ENCODE measurements at regions not wholly inside any gene's neighbourhood (a gene's known extent, or its start where the extent isn't known, plus 50 kb on each side); places are given as distances from the start of the nearest gene placed in this dataset.

GRCh38 chr6:112984899-112985298 lies 637.8 kb downstream of the RFPL4B start:
- Mint-ChIP-seq H3K27me3 (no peaks in the 10 kb centered on the region), H3K9me3 (peaks cover 2% of the 10 kb centered on the region), H3K4me1 (no peaks in the 10 kb centered on the region), H3K36me3 (ENCODE audit: low read depth) (no peaks in the 10 kb centered on the region), H3K4me3 (no peak overlapping the region), H3K27ac (no peak overlapping the region)
- POLR2A ChIA-PET, result no interaction called here
- intact Hi-C loops (cut with micrococcal nuclease), result no loop called here
- DNase-seq, result no peak
- no peak for ATAC-seq (ENCODE audit: low read depth)
- no peak for TF ChIP-seq CTCF (IDR thresholded peaks at IDR 0.05)
- CTCF ChIA-PET, result interaction anchor here (0.6 kb wide), 1 partner anchor 85 kb away, joined by 3 read pairs; no protein-coding TSS in a partner anchor

DNA sequence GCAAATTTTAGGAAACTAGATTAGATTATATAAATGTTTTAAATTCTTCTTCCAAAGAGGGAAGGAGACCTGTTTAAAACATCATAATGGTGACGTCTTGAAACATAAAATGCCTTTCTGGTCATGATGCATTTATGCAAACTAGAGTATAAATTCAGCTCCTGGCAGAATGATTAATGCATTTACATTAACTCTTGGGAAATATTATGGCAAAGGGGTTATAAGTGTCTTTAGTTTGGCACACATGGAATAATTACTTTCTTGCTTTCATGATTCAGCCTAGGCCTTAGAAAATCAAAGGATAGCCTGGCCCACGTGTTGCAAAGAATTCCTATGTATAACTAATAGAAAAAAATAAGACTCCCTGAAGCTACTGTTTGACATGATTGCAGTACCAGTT lies 639.2 kb downstream of the RFPL4B start:
- intact Hi-C loops (cut with micrococcal nuclease), result no loop called here
- no peak overlapping the region for H3K27ac Mint-ChIP-seq

DNA sequence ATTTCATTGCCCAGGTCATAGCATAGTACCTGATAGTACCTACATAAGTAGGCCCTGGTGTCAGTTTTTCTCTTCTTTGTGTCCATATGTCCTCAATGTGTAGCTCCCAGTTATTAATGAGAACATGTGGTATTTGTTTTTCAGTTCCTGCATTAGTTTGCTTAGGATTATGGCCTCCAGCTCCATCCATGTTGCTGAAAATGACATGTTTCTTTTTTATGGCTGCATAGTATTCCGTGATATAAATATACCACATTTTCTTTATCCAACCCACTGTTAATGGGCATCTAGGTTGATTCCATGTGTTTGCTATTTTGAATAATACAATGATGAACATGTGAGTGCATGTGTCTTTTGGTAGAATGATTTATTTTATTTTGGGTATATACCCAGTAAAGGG lies 641.6 kb downstream of the RFPL4B start:
- CTCF ChIA-PET, result no interaction called here
- no peak overlapping the region for H3K27ac Mint-ChIP-seq
- POLR2A ChIA-PET, result no interaction called here
- no peak overlapping the region for H3K4me3 Mint-ChIP-seq
- TF ChIP-seq CTCF (IDR thresholded peaks at IDR 0.05), result no peak
- DNase-seq, result no peak
- intact Hi-C loops (cut with micrococcal nuclease), result no loop called here
- H3K4me1 Mint-ChIP-seq, result no peaks in the 10 kb centered on the region
- no peaks in the 10 kb centered on the region for H3K27me3 Mint-ChIP-seq
- ATAC-seq (ENCODE audit: low read depth), result no peak
- H3K36me3 Mint-ChIP-seq (ENCODE audit: low read depth), result no peaks in the 10 kb centered on the region
- H3K9me3 Mint-ChIP-seq, result peaks cover 2% of the 10 kb centered on the region

More for the DNA sequence above, 639.2 kb downstream of the RFPL4B start:
- Mint-ChIP-seq H3K4me3 (no peak overlapping the region), H3K9me3 (peaks cover 2% of the 10 kb centered on the region), H3K4me1 (no peaks in the 10 kb centered on the region), H3K36me3 (ENCODE audit: low read depth) (no peaks in the 10 kb centered on the region), H3K27me3 (no peaks in the 10 kb centered on the region)
- ATAC-seq (ENCODE audit: low read depth) (no peak), DNase-seq (no peak)
- POLR2A ChIA-PET, result no interaction called here
- no peak for TF ChIP-seq CTCF (IDR thresholded peaks at IDR 0.05)
- CTCF ChIA-PET, result no interaction called here

DNA sequence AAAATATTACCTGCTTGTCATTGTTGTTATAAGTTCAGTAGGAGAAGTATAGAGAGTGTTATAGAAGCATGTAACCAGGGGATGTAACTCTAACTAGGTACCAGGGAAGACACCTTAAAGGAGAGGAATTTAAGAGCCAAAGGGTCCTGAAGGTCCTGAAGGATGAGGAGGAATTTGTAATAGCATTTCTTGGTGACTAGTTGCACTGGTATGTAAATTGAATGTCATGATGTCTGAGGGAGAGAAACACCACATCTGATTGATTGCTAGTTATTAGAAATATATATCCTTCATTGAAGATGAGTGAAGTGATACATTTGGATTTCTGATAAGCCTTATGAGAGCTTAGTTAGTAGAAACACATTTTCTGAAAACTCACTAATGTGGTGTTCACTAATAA lies 643.8 kb downstream of the RFPL4B start:
- ATAC-seq (ENCODE audit: low read depth) (no peak), DNase-seq (no peak)
- Mint-ChIP-seq H3K4me1 (no peaks in the 10 kb centered on the region), H3K27me3 (no peaks in the 10 kb centered on the region), H3K9me3 (peaks cover 2% of the 10 kb centered on the region), H3K27ac (no peak overlapping the region), H3K36me3 (ENCODE audit: low read depth) (no peaks in the 10 kb centered on the region), H3K4me3 (no peak overlapping the region)
- no peak for TF ChIP-seq CTCF (IDR thresholded peaks at IDR 0.05)
- CTCF ChIA-PET, result no interaction called here
- intact Hi-C loops (cut with micrococcal nuclease), result no loop called here
- POLR2A ChIA-PET, result no interaction called here

DNA sequence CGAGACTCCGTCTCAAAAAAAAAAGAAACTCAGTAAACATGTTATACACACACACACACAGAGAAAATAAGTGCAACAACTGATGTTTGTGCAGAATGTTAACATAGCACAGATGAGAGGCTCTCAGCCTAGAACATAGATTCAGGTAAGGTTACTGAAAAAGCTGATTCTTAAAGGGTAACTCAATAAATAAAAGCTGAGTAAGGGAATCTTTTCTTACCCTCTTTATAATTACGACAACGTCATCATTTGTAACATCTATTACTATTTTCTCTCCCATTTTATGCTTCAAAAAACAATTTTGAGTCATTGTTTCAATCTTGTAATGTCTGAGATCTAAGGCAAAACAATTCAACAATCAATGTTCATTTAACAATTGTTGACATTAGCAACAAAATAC lies 644.8 kb downstream of the RFPL4B start:
- TF ChIP-seq CTCF (IDR thresholded peaks at IDR 0.05), result no peak
- H3K4me1 Mint-ChIP-seq, result no peaks in the 10 kb centered on the region
- ATAC-seq (ENCODE audit: low read depth) (no peak), DNase-seq (no peak)
- peaks cover 2% of the 10 kb centered on the region for H3K9me3 Mint-ChIP-seq
- H3K27ac Mint-ChIP-seq, result no peak overlapping the region
- ChIA-PET POLR2A (no interaction called here), CTCF (interaction anchor here (0.7 kb wide), 1 partner anchor 867 kb away, joined by 3 read pairs; no protein-coding TSS in a partner anchor)
- no peaks in the 10 kb centered on the region for H3K36me3 Mint-ChIP-seq (ENCODE audit: low read depth)
- H3K27me3 Mint-ChIP-seq, result no peaks in the 10 kb centered on the region
- intact Hi-C loops (cut with micrococcal nuclease), result no loop called here
- no peak overlapping the region for H3K4me3 Mint-ChIP-seq
